ENCODE measurements at regions not wholly inside any gene's neighbourhood (a gene's known extent, or its start where the extent isn't known, plus 50 kb on each side); places are given as distances from the start of the nearest gene placed in this dataset.

- no peak for DNase-seq (ENCODE audit: low read depth)
Observed at GRCh38 chr9:80143899-80144298, 572.1 kb downstream of the TLE4 start.

- no peak for DNase-seq (ENCODE audit: low read depth)
Observed at GRCh38 chr9:80134487-80134886, 562.7 kb downstream of the TLE4 start.

DNA sequence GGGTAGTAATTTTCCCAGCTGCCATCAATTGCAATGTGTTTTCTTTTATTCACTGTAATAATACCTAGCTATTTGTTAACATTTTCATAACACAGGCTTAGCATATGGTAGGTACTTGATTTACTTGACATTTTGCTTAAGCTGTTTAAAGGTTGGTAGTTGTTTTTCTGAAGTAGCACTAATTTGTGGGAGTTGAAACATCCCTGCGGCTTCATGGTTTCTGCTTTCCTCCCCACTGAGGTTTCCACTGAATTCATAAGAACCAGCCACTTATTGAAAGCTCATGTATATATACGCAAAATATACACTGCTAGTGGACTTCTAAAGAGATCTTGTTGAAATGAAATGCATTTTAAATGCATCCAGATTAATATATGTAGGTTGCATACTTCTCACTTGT, 559.9 kb downstream of the TLE4 start:
- DNase-seq (ENCODE audit: low read depth) = no peak

DNA sequence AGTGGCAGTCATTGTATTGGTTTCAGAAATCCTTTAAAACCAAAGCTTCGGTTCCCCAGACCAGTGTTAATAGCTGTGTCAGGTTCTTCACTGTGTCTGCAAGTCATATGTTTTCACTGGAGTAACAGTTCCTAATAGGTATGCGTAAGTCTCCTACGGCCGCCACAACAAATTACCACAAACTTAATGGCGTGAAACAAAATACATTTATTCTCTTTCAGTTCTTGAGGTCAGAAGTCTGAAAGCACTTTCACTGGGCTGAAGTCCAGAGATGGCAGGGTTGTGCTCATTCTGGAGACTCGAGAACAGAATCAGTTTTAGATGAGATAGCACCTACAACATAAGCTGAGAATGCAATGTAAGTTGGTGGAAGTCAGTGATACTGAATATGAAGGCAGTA, 556.2 kb downstream of the TLE4 start:
- DNase-seq (ENCODE audit: low read depth) = no peak

GRCh38 chr9:80125731-80126264, 554.0 kb downstream of the TLE4 start:
- no peak for DNase-seq (ENCODE audit: low read depth)

DNA sequence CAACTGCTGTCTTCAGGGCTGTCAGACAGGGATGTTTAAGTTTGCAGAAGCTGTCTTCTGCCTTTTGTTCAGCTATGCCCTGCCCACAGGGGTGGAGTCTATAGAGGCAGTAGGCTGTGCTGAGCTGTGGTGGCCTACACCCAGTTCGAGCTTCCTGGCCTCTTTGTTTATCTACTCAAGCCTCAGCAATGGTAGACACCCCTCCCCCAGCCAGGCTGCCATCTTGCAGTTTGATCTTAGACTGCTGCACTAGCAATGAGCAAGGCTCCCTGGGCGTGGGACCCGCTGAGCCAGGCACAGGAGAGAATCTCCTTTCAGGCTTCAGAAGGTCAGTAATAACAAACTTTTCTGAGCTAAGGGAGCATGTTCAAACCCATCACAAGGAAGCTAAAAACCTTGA, 545.3 kb downstream of the TLE4 start:
- DNase-seq (ENCODE audit: low read depth) = no peak

DNA sequence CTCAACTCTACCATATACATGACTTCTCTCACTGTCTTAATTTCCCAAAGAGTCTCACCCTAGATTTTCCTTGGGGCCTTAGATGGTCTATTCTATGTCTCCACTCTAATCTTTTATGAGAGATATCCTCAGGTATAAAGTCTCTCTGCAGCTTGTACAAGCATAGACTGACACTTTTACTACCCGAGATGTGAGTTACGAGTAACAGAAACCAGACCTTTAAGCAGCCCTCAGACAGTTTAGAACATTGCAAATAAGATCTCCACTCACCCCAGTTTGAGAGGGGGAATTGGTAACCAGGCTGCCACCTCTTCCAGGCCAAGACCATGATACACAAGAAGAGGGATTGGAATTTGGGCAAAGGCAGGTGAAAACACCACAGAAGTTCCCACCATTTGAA, 542.5 kb downstream of the TLE4 start:
- DNase-seq (ENCODE audit: low read depth) = no peak

GRCh38 chr9:80107931-80108660, 536.3 kb downstream of the TLE4 start:
- DNase-seq (ENCODE audit: low read depth) = no peak

- DNase-seq (ENCODE audit: low read depth) = no peak
Observed at GRCh38 chr9:80097476-80097875, 525.7 kb downstream of the TLE4 start.

GRCh38 chr9:80094176-80094771, 522.5 kb downstream of the TLE4 start:
- no peak for DNase-seq (ENCODE audit: low read depth)

GRCh38 chr9:80093695-80094094, 521.9 kb downstream of the TLE4 start:
- no peak for DNase-seq (ENCODE audit: low read depth)

- no peak for DNase-seq (ENCODE audit: low read depth)
Observed at GRCh38 chr9:80091526-80091925, 519.8 kb downstream of the TLE4 start.

- no peak for DNase-seq (ENCODE audit: low read depth)
Observed at GRCh38 chr9:80090317-80090716, 518.6 kb downstream of the TLE4 start.

DNA sequence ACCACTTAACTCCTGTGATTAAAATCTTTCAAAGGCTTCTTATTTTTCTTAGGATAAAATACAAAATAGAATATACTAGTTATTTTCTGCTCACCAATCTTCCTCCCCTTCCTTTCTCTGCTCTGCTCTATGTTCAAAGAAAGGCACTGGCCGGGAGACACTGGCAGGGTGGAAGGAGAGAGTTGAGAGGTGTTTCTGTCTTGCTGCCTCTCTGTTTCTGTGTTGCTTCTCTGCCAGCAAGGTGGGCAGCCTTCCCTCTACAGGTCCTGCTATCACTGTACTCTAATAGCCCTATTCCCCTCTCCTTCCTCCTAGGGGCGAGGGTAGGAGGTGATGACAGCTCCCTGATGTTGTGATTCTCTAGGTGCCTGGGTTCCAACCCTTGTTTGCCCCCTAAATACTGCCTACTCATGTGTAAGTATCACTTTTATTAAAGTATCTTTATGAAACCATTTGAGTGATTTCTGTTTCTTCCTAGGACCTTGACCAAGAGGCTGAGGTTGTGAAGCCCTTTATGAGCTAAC, 515.1 kb downstream of the TLE4 start:
- no peak for DNase-seq (ENCODE audit: low read depth)

- no peak for DNase-seq (ENCODE audit: low read depth)
Observed at GRCh38 chr9:80086386-80086785, 514.6 kb downstream of the TLE4 start.

GRCh38 chr9:80085668-80086067, 513.9 kb downstream of the TLE4 start:
- no peak for DNase-seq (ENCODE audit: low read depth)

DNA sequence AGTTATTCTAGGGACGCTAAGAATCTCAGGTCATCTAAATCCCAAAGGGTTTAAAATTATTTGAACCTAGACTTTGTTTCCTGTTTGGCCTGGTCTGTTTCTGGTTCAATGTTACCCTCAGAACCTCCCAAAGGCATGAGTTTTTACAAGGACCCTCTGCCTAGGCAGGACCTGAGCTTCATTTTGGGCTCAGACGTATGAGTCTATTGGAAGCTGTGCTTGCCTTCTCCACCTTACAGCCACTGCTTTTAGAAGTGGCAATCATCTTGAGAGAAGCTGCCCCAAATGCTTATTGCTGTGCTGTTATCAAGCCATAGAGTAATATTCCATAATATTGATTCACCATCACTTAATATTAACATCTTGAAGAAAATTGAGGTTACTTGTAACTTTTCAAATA, 510.4 kb downstream of the TLE4 start:
- no peak for DNase-seq (ENCODE audit: low read depth)

DNA sequence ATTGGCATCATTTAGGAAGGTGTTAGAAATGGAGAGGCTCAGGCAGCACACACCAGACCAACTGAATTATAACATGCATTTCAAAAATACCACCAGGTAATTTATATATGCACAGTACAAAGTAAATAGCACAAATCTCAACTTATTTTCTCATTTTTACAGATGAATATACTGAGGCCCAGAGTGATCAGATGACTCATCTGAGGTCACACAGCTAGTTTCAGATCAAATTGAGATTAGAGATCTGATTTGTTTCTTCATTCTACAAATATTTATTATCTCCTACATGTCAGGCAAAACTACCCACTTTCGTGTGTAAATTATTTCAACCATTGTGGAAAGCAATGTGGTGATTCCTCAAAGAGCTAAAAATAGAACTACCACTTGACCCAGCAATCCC, 507.1 kb downstream of the TLE4 start:
- DNase-seq (ENCODE audit: low read depth) = no peak

- no peak for DNase-seq (ENCODE audit: low read depth)
Observed at GRCh38 chr9:80077059-80077458, 505.3 kb downstream of the TLE4 start.

GRCh38 chr9:80076162-80076561, 504.4 kb downstream of the TLE4 start:
- DNase-seq (ENCODE audit: low read depth) = no peak

GRCh38 chr9:80074439-80074838, 502.7 kb downstream of the TLE4 start:
- no peak for DNase-seq (ENCODE audit: low read depth)

- DNase-seq (ENCODE audit: low read depth) = no peak
Observed at GRCh38 chr9:80072451-80072850, 500.7 kb downstream of the TLE4 start.

DNA sequence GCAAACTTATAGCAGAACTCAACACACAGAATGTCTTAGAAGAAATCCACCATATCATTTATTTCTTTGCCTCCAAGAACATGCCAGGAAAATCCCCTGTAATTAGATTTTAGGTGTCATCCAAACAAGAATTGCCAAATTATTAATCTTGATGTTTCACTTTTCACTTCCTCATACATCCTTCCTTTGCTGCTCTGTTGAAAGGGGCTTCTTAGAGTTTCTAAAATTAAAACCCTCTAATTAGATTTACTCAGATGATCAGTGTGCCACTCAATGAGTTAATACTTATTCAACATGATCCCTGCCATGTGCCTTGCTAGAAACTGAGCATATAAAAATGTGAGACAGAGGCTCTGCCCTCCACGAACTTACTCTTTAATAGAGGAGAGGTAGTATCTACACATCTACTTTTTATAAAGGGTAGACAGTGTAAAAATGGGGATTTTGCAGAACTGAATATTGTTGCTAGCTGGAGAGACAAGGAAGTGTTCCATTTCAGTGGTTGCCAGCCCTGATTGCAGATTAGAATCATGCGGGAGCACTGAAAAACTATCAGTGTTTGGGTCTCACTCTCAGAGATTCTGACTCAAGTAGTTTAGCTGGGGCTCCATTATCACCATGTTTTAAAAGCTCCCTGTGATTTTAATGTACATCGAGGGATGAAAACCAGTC, 498.4 kb downstream of the TLE4 start:
- DNase-seq (ENCODE audit: low read depth) = no peak

Measured in activated T-cell treated with anti-CD3 and anti-CD28 coated beads for 48 hours (primary cell).